Daoy (cell line): ENCODE measurements at regions not wholly inside any gene's neighbourhood (a gene's known extent, or its start where the extent isn't known, plus 50 kb on each side); places are given as distances from the start of the nearest gene placed in this dataset.

Experiments used
- DNase-seq: peaks from one replicate; pipeline ENCODE4 v3.0.0-alpha.2; 2015; ENCODE audit warnings: low read depth

- DNase-seq = no peak
Observed at GRCh38 chr5:143870362-143870761, 58.4 kb downstream of the HMHB1 start.

GRCh38 chr5:143870871-143871632 lies 59.1 kb downstream of the HMHB1 start:
- DNase-seq = peak; percentile 39

GRCh38 chr5:143871672-143872071 lies 59.7 kb downstream of the HMHB1 start:
- DNase-seq = no peak

GRCh38 chr5:143874312-143874711 lies 62.4 kb downstream of the HMHB1 start:
- DNase-seq = no peak

- no peak for DNase-seq
Observed at GRCh38 chr5:143877196-143877595, 65.2 kb downstream of the HMHB1 start.

- no peak for DNase-seq
Observed at GRCh38 chr5:143878430-143878829, 66.5 kb downstream of the HMHB1 start.

- no peak for DNase-seq
Observed at GRCh38 chr5:143879646-143880045, 67.7 kb downstream of the HMHB1 start.

GRCh38 chr5:143880178-143880577 lies 68.2 kb downstream of the HMHB1 start:
- DNase-seq = peak; percentile 23

GRCh38 chr5:143882520-143882919 lies 70.6 kb downstream of the HMHB1 start:
- DNase-seq = no peak

GRCh38 chr5:143886096-143886495 lies 74.1 kb downstream of the HMHB1 start:
- DNase-seq = no peak

GRCh38 chr5:143886651-143887638 lies 75.0 kb downstream of the HMHB1 start:
- DNase-seq = peak; percentile 83

- DNase-seq = peak; percentile 49
Observed at GRCh38 chr5:143887903-143888665, 76.1 kb downstream of the HMHB1 start.

GRCh38 chr5:143888912-143889311 lies 77.0 kb downstream of the HMHB1 start:
- no peak for DNase-seq

- no peak for DNase-seq
Observed at GRCh38 chr5:143889986-143890385, 78.0 kb downstream of the HMHB1 start.

GRCh38 chr5:143890487-143890886 lies 78.5 kb downstream of the HMHB1 start:
- DNase-seq = no peak

- DNase-seq = no peak
Observed at GRCh38 chr5:143892271-143892670, 80.3 kb downstream of the HMHB1 start.

GRCh38 chr5:143892908-143893307 lies 80.9 kb downstream of the HMHB1 start:
- no peak for DNase-seq

- DNase-seq = no peak
Observed at GRCh38 chr5:143893638-143894037, 81.7 kb downstream of the HMHB1 start.

- no peak for DNase-seq
Observed at GRCh38 chr5:143896516-143896915, 84.6 kb downstream of the HMHB1 start.

GRCh38 chr5:143896966-143897365 lies 85.0 kb downstream of the HMHB1 start:
- DNase-seq = peak; percentile 48

GRCh38 chr5:143898381-143898780 lies 86.4 kb downstream of the HMHB1 start:
- DNase-seq = no peak
